OCI-LY3 (cell line): ENCODE measurements at regions not wholly inside any gene's neighbourhood (a gene's known extent, or its start where the extent isn't known, plus 50 kb on each side); places are given as distances from the start of the nearest gene placed in this dataset.

Source experiments
- EZH2phosphoT487 ChIP-seq: fragments of 200-600 bp; shearing (Covaris generic); IDR thresholded peaks from 2 replicates; pipeline ENCODE4 v1.6.1; 2018; ENCODE audit warnings: antibody characterized with exemption, mixed run types, low read depth
- TF ChIP-seq, protein P1 (sequence below): fragments of 200-600, 300-600 bp; sonication (generic); IDR thresholded peaks from 2 replicates; pipeline ENCODE4 v1.5.1; 2014; ENCODE audit warnings: antibody characterized with exemption, low read length, low read depth

DNA sequence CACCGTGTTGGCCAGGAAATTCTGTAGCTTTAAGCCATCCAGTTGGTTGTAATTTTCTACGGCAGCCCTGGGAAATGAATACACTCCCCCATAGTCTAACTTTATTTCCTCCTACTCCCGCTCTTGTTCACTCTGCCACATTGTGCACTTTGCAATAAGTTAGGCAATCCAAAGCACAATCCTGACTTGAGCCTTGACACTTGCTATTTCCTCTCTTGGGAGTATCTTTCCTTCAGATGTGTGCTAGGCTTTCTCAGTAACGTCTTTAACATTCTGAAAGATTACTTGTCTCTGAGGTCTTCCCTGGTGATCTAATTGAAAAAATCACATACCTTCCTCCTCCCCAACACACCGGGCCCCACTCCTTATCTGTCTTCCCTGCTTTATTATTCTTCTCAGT lies 65.9 kb upstream of the RAB27B start:
- TF ChIP-seq, protein P1, sequence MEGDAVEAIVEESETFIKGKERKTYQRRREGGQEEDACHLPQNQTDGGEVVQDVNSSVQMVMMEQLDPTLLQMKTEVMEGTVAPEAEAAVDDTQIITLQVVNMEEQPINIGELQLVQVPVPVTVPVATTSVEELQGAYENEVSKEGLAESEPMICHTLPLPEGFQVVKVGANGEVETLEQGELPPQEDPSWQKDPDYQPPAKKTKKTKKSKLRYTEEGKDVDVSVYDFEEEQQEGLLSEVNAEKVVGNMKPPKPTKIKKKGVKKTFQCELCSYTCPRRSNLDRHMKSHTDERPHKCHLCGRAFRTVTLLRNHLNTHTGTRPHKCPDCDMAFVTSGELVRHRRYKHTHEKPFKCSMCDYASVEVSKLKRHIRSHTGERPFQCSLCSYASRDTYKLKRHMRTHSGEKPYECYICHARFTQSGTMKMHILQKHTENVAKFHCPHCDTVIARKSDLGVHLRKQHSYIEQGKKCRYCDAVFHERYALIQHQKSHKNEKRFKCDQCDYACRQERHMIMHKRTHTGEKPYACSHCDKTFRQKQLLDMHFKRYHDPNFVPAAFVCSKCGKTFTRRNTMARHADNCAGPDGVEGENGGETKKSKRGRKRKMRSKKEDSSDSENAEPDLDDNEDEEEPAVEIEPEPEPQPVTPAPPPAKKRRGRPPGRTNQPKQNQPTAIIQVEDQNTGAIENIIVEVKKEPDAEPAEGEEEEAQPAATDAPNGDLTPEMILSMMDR = no peak
- no peak for TF ChIP-seq EZH2phosphoT487
